IMR-90 (cell line): ENCODE measurements at regions not wholly inside any gene's neighbourhood (a gene's known extent, or its start where the extent isn't known, plus 50 kb on each side); places are given as distances from the start of the nearest gene placed in this dataset.

ENCODE experiments used
- CEBPB ChIP-seq: IDR thresholded peaks from 2 replicates; pipeline ENCODE4 v1.6.1; 2012; ENCODE audit warnings: low read depth, low read length, improper control_type of control experiment
- POLR2A ChIP-seq: IDR thresholded peaks from 2 replicates; pipeline ENCODE4 v1.6.1; 2012; ENCODE audit warnings: mild to moderate bottlenecking, low read depth, low read length
- RAD21 ChIP-seq: IDR thresholded peaks from 2 replicates; pipeline ENCODE4 v1.6.1; 2012; ENCODE audit warnings: low read length, improper control_type of control experiment
- SMC3 ChIP-seq: fragments of 150-350 bp; IDR thresholded peaks from 2 replicates; pipeline ENCODE4 v1.6.1; 2016; ENCODE audit warnings: low read depth, mild to moderate bottlenecking, antibody characterized with exemption, low read length, moderate library complexity
- TF ChIP-seq, protein P1 (sequence below): conservative IDR thresholded peaks from 2 replicates; pipeline ENCODE4 v1.5.1; 2012; ENCODE audit warnings: mild to moderate bottlenecking, low read depth, low read length, improper control_type of control experiment

DNA sequence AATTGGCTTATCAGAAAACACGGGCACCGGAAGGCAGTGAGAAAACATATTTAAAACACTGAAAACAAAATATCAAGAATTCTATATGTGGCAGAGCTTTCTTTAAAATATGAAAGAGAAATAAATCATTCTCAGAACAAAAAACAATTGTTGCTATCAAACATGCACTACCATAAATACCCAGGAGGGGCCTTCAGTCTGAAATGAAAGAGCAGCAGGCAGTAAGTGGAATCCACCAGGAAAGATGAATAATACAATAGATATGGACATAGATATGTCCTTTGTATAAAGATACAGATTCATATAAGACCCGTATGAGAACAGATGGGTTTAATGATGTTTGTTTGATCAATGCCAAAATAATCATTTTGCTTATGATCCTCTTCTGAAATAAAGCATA is 142.0 kb downstream of the TMEM18 start:
- TF ChIP-seq, protein P1, sequence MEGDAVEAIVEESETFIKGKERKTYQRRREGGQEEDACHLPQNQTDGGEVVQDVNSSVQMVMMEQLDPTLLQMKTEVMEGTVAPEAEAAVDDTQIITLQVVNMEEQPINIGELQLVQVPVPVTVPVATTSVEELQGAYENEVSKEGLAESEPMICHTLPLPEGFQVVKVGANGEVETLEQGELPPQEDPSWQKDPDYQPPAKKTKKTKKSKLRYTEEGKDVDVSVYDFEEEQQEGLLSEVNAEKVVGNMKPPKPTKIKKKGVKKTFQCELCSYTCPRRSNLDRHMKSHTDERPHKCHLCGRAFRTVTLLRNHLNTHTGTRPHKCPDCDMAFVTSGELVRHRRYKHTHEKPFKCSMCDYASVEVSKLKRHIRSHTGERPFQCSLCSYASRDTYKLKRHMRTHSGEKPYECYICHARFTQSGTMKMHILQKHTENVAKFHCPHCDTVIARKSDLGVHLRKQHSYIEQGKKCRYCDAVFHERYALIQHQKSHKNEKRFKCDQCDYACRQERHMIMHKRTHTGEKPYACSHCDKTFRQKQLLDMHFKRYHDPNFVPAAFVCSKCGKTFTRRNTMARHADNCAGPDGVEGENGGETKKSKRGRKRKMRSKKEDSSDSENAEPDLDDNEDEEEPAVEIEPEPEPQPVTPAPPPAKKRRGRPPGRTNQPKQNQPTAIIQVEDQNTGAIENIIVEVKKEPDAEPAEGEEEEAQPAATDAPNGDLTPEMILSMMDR: no peak
- TF ChIP-seq POLR2A (no peak), RAD21 (no peak), CEBPB (no peak), SMC3 (no peak)
